ENCODE measurements at regions not wholly inside any gene's neighbourhood (a gene's known extent, or its start where the extent isn't known, plus 50 kb on each side); places are given as distances from the start of the nearest gene placed in this dataset.

DNA sequence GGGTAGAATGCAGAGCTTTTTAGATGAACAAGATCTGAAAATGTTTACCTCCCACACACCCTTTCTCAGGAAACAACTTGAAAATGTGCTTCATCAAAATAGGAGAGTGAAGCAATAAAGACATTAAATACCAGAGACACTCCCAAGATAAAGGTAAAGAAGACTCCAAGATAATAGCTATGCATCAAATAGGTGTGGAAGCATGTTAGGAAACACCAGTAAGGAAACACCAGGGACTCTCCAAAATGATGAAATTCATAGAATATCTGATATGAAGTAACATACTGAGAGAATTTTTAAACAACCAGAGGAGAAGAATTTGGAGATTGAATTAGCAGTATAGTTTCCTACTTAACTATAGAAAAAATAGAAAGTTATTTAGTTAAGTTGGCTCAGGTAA, 57.0 kb downstream of the OR10A6 start:
- DNase-seq: no peak

DNA sequence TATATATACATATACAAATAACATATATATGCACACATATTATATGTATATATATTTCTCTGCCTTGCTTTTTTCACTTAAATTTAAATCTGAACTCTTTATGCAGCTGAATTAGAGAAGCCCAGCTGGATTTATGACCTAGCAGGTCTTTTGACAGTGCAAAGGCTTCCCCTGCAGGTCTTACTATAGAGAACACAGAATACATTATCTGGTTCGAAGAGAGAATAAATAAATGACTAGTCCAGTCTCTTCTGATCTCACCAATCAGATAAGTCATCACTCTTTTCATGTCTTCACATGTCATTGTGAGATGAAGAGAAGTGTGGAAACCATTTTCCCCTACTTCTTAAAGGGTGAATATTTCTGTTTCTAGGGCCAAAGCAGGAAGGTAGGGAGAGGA, 58.2 kb downstream of the OR10A6 start:
- DNase-seq: no peak

- DNase-seq: no peak
Observed at GRCh38 chr11:7871056-7871455, 60.0 kb downstream of the OR10A6 start.

DNA sequence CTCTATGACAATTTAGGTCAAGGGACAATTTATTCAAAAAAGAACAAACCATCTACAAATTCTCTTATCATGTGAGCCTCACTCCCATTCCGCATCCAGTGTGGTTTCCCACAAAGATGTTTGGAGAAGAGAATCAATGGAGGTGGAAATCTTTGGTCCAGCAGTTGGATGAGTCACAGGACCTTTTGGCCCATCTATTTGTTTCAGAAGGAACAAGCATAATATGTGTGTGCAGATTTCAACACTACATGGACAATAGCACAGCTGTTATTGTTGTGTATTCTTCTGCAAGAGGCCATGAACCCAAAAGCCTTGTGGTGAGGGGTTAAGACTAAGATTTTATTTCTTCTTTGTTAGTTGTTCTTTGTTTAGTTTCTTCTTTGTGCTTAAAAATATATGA, 61.6 kb downstream of the OR10A6 start:
- DNase-seq: no peak

- DNase-seq: peak; percentile 7
Observed at GRCh38 chr11:7861292-7861691, 64.5 kb upstream of the OR5P2 start.

DNA sequence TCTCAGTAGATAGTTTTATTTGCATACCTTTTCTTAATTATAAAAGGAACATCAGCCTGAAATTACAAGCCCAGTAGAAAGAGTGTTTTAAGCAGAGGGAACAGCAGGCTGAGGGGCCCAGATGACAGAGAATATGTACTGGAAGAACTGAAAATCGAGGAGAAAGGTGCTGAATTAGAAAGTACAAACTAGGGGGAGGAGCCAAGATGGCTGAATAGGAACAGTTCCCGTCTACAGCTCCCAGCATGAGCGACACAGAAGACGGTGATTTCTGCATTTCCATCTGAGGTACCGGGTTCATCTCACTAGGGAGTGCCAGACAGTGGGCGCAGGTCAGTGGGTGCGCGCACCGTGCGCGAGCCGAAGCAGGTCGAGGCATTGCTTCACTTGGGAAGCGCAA, 64.1 kb upstream of the OR5P2 start:
- DNase-seq: peak; percentile 19

GRCh38 chr11:7858006-7858405, 61.3 kb upstream of the OR5P2 start:
- DNase-seq: no peak

DNA sequence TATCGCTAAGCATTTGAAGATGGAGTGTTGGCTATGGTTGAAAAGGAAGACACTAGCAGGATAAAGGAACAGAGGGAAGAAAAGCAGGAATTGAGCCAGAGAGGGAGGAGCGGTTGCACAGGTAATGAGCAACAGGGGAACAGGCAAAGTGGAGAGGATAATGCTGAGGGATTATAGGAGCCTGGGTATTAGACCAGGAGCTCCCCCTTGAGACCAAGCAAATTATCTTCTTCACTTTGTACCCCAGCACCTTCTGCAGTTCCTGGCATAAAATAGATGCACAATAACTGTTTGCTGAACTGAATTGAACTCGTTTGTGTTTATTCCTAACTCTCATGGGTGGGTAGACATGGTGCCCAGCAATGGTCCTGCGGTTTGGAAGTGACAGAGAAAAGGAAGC, 54.6 kb upstream of the OR5P2 start:
- DNase-seq: no peak

DNA sequence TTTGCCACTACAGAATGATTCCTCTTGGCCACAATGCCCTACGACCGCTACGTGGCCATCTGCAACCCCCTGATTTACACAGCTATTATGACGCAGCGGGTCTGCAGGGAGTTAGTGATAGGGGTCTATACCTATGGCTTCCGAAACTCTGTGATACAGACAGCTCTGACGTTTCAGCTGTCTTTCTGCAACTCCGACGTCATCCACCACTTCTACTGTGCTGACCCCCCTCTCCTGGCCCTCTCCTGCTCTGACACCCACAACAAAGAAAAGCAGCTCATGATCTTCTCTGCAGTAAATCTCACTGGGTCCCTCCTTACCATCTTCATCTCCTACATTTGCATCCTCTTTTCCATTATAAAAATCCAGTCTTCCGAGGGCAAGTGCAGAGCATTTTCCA, 52.3 kb upstream of the OR5P2 start:
- DNase-seq: no peak
